Gastroesophageal sphincter (tissue), 3 donors: ENCODE measurements at regions not wholly inside any gene's neighbourhood (a gene's known extent, or its start where the extent isn't known, plus 50 kb on each side); places are given as distances from the start of the nearest gene placed in this dataset.

Experiments
- CTCF ChIP-seq, 4 experiments: fragments of 200-600 bp in 2 of 4; fragments of 450-650 bp in 2 of 4; sonication (generic) in 1 of 4; IDR thresholded peaks; one replicate each; pipeline ENCODE4 v1.5.1; 2017 to 2019; ENCODE audit warnings: antibody characterized with exemption in 4 of 4, mild to moderate bottlenecking in 2 of 4, moderate library complexity in 2 of 4
- EP300 ChIP-seq: sonication (generic); formaldehyde crosslinking; IDR thresholded peaks from one replicate; pipeline ENCODE4 v1.6.1; 2017; ENCODE audit warnings: antibody characterized with exemption, mild to moderate bottlenecking
- POLR2AphosphoS5 ChIP-seq: sonication (generic); formaldehyde crosslinking; IDR thresholded peaks from one replicate; pipeline ENCODE4 v1.6.1; 2017; ENCODE audit warnings: antibody characterized with exemption

GRCh38 chr11:80495116-80495515 lies 1054.3 kb upstream of the TENM4 start:
- no peak for TF ChIP-seq CTCF (IDR thresholded peaks at IDR 0.05)
- TF ChIP-seq EP300, result no peak
- no peak for TF ChIP-seq POLR2AphosphoS5
